ENCODE measurements at regions not wholly inside any gene's neighbourhood (a gene's known extent, or its start where the extent isn't known, plus 50 kb on each side); places are given as distances from the start of the nearest gene placed in this dataset.

DNA sequence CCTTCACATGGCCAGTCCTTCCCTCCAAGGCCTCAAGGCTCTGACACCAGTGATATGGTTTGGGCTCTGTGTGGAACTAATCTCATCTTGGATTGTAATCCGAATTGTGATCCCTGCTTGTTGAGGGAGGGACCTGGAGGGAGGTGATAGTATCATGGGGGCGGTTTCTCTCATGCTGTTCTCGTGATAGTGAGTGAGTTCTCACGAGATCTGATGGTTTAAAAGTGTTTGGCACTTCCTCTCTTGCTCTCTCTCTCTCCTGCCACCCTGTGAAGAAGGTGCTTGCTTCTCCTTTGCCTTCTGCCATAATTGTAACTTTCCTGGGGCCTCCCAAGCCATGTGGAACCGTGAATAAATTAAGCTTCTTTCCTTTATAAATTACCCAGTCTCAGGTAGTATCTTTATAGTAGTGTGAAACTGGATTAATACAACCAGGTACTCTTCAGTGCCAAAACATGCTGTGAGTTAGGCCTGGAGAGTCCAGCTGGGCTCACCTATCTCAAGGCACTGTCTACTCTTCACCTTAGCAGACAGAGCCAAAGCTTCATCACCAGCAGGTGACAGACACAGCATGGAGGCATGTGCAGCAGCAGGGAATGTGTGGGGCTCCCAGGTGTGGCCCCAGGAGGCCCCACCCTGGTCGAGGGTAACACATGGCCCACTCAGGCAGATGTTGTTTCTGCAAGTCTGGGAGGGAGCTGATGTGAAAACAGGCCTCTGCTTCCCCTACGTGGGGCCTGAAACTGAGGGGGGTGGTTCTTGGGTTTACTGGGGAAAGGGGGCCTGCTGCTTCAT is 97.5 kb upstream of the CDYL start (continued):
- no peak for TF ChIP-seq MBD2 (IDR thresholded peaks at IDR 0.05; ENCODE audit: borderline replicate concordance, low read depth)
- TF ChIP-seq MCM3 (IDR thresholded peaks at IDR 0.05), result no peak
- peak; percentile 88 for TF ChIP-seq SPI1 (IDR thresholded peaks at IDR 0.05; ENCODE audit: borderline replicate concordance, low read depth, low read length)
- TF ChIP-seq TBP (optimal IDR thresholded peaks at IDR 0.05; ENCODE audit: low read depth, low read length), result peak; percentile 52
- no peak for TF ChIP-seq ZBED1 (IDR thresholded peaks at IDR 0.05)
- TF ChIP-seq ESRRB (CRISPR knock-in tag; IDR thresholded peaks at IDR 0.05; ENCODE audit: borderline replicate concordance), result no peak
- TF ChIP-seq, protein P1, sequence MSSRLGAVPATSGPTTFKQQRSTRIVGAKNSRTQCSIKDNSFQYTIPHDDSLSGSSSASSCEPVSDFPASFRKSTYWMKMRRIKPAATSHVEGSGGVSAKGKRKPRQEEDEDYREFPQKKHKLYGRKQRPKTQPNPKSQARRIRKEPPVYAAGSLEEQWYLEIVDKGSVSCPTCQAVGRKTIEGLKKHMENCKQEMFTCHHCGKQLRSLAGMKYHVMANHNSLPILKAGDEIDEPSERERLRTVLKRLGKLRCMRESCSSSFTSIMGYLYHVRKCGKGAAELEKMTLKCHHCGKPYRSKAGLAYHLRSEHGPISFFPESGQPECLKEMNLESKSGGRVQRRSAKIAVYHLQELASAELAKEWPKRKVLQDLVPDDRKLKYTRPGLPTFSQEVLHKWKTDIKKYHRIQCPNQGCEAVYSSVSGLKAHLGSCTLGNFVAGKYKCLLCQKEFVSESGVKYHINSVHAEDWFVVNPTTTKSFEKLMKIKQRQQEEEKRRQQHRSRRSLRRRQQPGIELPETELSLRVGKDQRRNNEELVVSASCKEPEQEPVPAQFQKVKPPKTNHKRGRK (tag; IDR thresholded peaks at IDR 0.05), result no peak
- TF ChIP-seq SRF (CRISPR knock-in tag; IDR thresholded peaks at IDR 0.05), result peak in 1 of 2 experiments; percentile 32; a peak in 1 of 4 replicates

DNA sequence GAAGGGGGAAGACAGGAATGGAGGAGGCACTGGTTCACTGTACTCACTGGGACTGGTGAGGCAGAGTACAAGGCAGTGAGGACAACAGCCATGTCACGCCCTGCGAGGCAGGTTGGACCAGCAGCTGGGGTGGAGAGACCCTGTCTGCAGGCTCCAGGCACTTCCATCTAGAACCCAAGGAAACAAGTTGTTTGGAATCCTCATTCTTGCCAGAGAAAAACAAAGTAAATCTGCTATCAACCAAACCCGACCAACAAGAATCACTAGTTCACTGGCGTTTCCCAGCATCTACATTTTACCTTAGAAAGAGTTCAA is 98.5 kb upstream of the CDYL start:
- peak; percentile 20; the same call in 1 of the 3 replicates for ATAC-seq
- POLR2A ChIA-PET, result interaction anchor here (0.8 to 1.6 kb wide), 2 partner anchors 9 to 16 kb away, joined by 3 read pairs; no protein-coding TSS in a partner anchor
- Histone ChIP-seq H3K27ac (ENCODE audit: extremely low read depth, low read depth, low read length) (no peak overlapping the region), H3K4me3 (no peak overlapping the region), H4K20me1 (replicated peaks; ENCODE audit: control insufficient read depth, insufficient read depth, low read length) (no peaks in the 10 kb centered on the region), H3K4me2 (ENCODE audit: insufficient read depth, low read length) (no peak overlapping the region), H3K9me3 (replicated peaks; ENCODE audit: control insufficient read depth, insufficient read depth, low read depth, low read length) (no peaks in the 10 kb centered on the region), H3K36me3 (ENCODE audit: control insufficient read depth, insufficient read depth, low read length) (no peaks in the 10 kb centered on the region), H3K9ac (ENCODE audit: insufficient read depth in 1 of 2, low read depth in 2 of 2, low read length in 2 of 2) (peak overlapping the region in 1 of 2 experiments; percentile 49; a peak in 1 of 4 replicates), H2AFZ (ENCODE audit: low read depth, low read length) (peak overlapping the region; percentile 28; the same call in 1 of the 2 replicates), H3K79me2 (ENCODE audit: control insufficient read depth, insufficient read depth, low read length) (no peaks in the 10 kb centered on the region), H3K4me1 (replicated peaks in 1 of 2; ENCODE audit: control insufficient read depth in 2 of 2, insufficient read depth in 2 of 2, low read length in 2 of 2) (peaks cover 0 to 13% of the 10 kb centered on the region in 2 experiments; a peak in 4 of 5 replicates), H3K27me3 (ENCODE audit: control insufficient read depth in 2 of 2, insufficient read depth in 2 of 2, low read length in 2 of 2) (peaks cover 0 to 10% of the 10 kb centered on the region in 2 experiments; a peak in 2 of 5 replicates), H3K9me1 (ENCODE audit: control insufficient read depth, insufficient read depth, low read length) (no peaks in the 10 kb centered on the region)
- in situ Hi-C loops (cut with MboI), result no loop called here
- no TSS peak for BruUV-seq (replicated peaks)
- no peak for DNase-seq (ENCODE audit: extremely low read depth in 1 of 4, low spot score in 3 of 4)
- intact Hi-C loops (cut with micrococcal nuclease), result no loop called here
- CTCF ChIA-PET (ENCODE audit: low intra/inter-chr PET ratio), result no interaction called here
- 63% methylated on average over 4 of the region's 4 CpGs for WGBS (ENCODE audit: insufficient coverage, low coverage, missing lambda C conversion rate)
- FAIRE-seq, result no peak
- TF ChIP-seq NR1H2 (CRISPR knock-in tag; IDR thresholded peaks at IDR 0.05) (no peak), ZNF584 (CRISPR knock-in tag; IDR thresholded peaks at IDR 0.05; ENCODE audit: low read depth) (no peak), RAD51 (IDR thresholded peaks at IDR 0.05; ENCODE audit: borderline replicate concordance, low read depth) (no peak), CC2D1A (IDR thresholded peaks at IDR 0.05) (no peak), ZNF699 (CRISPR knock-in tag; IDR thresholded peaks at IDR 0.05; ENCODE audit: insufficient replicate concordance) (no peak), TGIF2 (CRISPR knock-in tag; IDR thresholded peaks at IDR 0.05) (no peak), MAFG (tag; conservative IDR thresholded peaks at IDR 0.05) (no peak)
- TF ChIP-seq, protein P2, sequence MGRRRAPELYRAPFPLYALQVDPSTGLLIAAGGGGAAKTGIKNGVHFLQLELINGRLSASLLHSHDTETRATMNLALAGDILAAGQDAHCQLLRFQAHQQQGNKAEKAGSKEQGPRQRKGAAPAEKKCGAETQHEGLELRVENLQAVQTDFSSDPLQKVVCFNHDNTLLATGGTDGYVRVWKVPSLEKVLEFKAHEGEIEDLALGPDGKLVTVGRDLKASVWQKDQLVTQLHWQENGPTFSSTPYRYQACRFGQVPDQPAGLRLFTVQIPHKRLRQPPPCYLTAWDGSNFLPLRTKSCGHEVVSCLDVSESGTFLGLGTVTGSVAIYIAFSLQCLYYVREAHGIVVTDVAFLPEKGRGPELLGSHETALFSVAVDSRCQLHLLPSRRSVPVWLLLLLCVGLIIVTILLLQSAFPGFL (CRISPR knock-in tag; IDR thresholded peaks at IDR 0.05), result no peak
- TF ChIP-seq, protein P3, sequence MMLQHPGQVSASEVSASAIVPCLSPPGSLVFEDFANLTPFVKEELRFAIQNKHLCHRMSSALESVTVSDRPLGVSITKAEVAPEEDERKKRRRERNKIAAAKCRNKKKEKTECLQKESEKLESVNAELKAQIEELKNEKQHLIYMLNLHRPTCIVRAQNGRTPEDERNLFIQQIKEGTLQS (IDR thresholded peaks at IDR 0.05), result no peak
- TF ChIP-seq, protein P3 (CRISPR knock-in tag; conservative IDR thresholded peaks at IDR 0.05), result no peak

Measured in K562 (cell line).